GM23338 (cell line): ENCODE measurements at regions not wholly inside any gene's neighbourhood (a gene's known extent, or its start where the extent isn't known, plus 50 kb on each side); places are given as distances from the start of the nearest gene placed in this dataset.

Experiments used
- ATAC-seq: fragments of 200-7000 bp; cut with Tn5 transposase; 3 replicates; pipeline ENCODE4 v1.9.1; 2020
- DNase-seq: peaks from one replicate; pipeline ENCODE4 v3.0.0-alpha.2; 2015; ENCODE audit warnings: low spot score
- H2AFZ ChIP-seq: fragments of 200-600 bp; sonication (generic); 2 replicates; pipeline ENCODE4 v1.8.0; 2016; ENCODE audit warnings: antibody characterized with exemption, mild to moderate bottlenecking, moderate library complexity
- H3F3A ChIP-seq: fragments of 200-600 bp; sonication (generic); replicated peaks from 2 replicates; pipeline ENCODE4 v1.8.0; 2017; ENCODE audit warnings: antibody characterized with exemption, mixed run types, low read depth
- H3K27ac ChIP-seq: fragments of 200-600 bp; sonication (generic); 2 replicates; pipeline ENCODE4 v1.6.1; 2016; ENCODE audit warnings: low read depth
- H3K27me3 ChIP-seq: fragments of 200-600 bp; sonication (generic); 2 replicates; pipeline ENCODE4 v1.8.0; 2016; ENCODE audit warnings: mild to moderate bottlenecking, mixed run types, moderate library complexity; ENCODE audit not compliant: insufficient read depth
- H3K36me3 ChIP-seq: fragments of 200-600 bp; sonication (generic); 2 replicates; pipeline ENCODE4 v1.8.0; 2016; ENCODE audit warnings: mild to moderate bottlenecking; ENCODE audit not compliant: insufficient read depth
- H3K4me1 ChIP-seq: fragments of 200-600 bp; sonication (generic); 2 replicates; pipeline ENCODE4 v1.8.0; 2016; ENCODE audit warnings: mild to moderate bottlenecking, moderate library complexity; ENCODE audit not compliant: insufficient read depth
- H3K4me2 ChIP-seq: fragments of 200-600 bp; sonication (generic); 2 replicates; pipeline ENCODE4 v1.7.1; 2017; ENCODE audit warnings: mixed run types
- H3K4me3 ChIP-seq: fragments of 200-600 bp; sonication (generic); 2 replicates; pipeline ENCODE4 v1.6.1; 2016; ENCODE audit warnings: mixed run types
- H3K79me2 ChIP-seq: fragments of 200-600 bp; sonication (generic); replicated peaks from 2 replicates; pipeline ENCODE4 v1.8.0; 2017; ENCODE audit warnings: mild to moderate bottlenecking; ENCODE audit not compliant: insufficient read depth
- H3K9me2 ChIP-seq: fragments of 200-600 bp; sonication (generic); 2 replicates; pipeline ENCODE4 v1.8.0; 2017; ENCODE audit not compliant: insufficient read depth
- H4K20me1 ChIP-seq: fragments of 200-600 bp; sonication (generic); replicated peaks from 2 replicates; pipeline ENCODE4 v1.8.0; 2017; ENCODE audit warnings: mild to moderate bottlenecking; ENCODE audit not compliant: insufficient read depth
- H3K27ac Mint-ChIP-seq: 2 replicates; pipeline ENCODE4 v1.8.0; 2020; ENCODE audit warnings: inconsistent platforms, mild to moderate bottlenecking, moderate library complexity, mixed read lengths
- H3K27me3 Mint-ChIP-seq: 3 replicates; pipeline ENCODE4 v1.8.0; 2022; ENCODE audit warnings: low read depth, mild to moderate bottlenecking, moderate library complexity, mixed read lengths, inconsistent platforms; ENCODE audit not compliant: insufficient read depth, poor library complexity
- H3K36me3 Mint-ChIP-seq: 3 replicates; pipeline ENCODE4 v1.8.0; 2021; ENCODE audit warnings: low read depth, mild to moderate bottlenecking, inconsistent platforms, moderate library complexity, mixed read lengths
- H3K4me1 Mint-ChIP-seq: 3 replicates; pipeline ENCODE4 v1.8.0; 2020; ENCODE audit warnings: mild to moderate bottlenecking, inconsistent platforms, mixed read lengths
- H3K4me3 Mint-ChIP-seq: 3 replicates; pipeline ENCODE4 v1.8.0; 2021; ENCODE audit warnings: moderate library complexity, mild to moderate bottlenecking, inconsistent platforms, mixed read lengths
- H3K9me3 Mint-ChIP-seq: 3 replicates; pipeline ENCODE4 v1.8.0; 2020; ENCODE audit warnings: moderate library complexity, mild to moderate bottlenecking, inconsistent platforms, mixed read lengths
- CREB1 ChIP-seq: fragments of 250-450 bp; sonication (Bioruptor Pico); IDR thresholded peaks from 2 replicates; pipeline ENCODE4 v1.5.0; 2020; ENCODE audit warnings: low read depth, mild to moderate bottlenecking, moderate library complexity
- EZH2phosphoT487 ChIP-seq: fragments of 200-600 bp; sonication (generic); IDR thresholded peaks from one replicate; pipeline ENCODE4 v1.8.1; 2018; ENCODE audit warnings: antibody characterized with exemption; ENCODE audit not compliant: unreplicated experiment
- NANOG ChIP-seq: IDR thresholded peaks from 2 replicates; pipeline ENCODE4 v1.6.1; 2016; ENCODE audit warnings: antibody characterized with exemption, borderline replicate concordance
- ZNF114 ChIP-seq: fragments of 250-450 bp; sonication (Bioruptor Pico); IDR thresholded peaks from 2 replicates; pipeline ENCODE4 v1.5.0; 2020; ENCODE audit warnings: mild to moderate bottlenecking, moderate library complexity
- TF ChIP-seq, protein P1 (sequence below), 2 experiments: fragments of 200-600 bp in 1 of 2; sonication (generic) in 1 of 2; conservative IDR thresholded peaks; 2 replicates each; pipeline versions ENCODE4 v1.5.1 to v1.6.1; 2016 to 2017; ENCODE audit warnings: antibody characterized with exemption in 2 of 2, low read depth in 2 of 2, mild to moderate bottlenecking in 2 of 2, moderate library complexity in 1 of 2
- TF ChIP-seq, protein P2 (sequence below): IDR thresholded peaks from one replicate; pipeline ENCODE4 v1.6.1; 2018; ENCODE audit warnings: antibody characterized with exemption; ENCODE audit not compliant: unreplicated experiment

DNA sequence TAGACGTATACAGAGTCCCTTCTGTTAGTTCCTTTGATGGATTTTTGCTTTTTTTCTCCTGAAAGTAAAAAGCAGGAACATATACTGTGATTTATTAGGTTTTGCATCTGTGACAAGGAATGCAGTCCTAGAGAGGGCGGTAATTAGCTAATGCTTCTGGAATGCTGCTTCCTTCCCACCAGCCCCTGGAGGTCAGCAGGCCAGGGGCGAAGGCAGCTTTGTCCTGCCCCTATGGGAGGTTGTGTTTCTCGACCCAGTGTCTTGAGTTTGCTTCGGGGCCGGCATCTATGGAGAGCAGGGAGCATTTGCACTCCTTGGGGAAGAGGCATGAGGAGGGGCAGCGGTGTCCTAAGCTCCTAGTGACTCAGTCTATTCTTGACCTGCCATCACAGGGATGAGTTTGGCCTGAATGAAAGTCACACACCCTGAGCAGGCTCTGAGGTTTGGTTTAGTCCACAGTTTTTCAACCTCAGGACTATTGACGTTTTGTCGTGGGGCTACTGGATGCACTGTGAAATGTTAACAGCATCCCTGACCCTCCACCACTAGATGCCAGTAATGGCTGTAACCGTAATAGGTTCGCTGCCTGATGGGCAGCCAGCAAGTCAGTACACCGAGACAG lies 85.0 kb upstream of the KCNJ15 start:
- Histone ChIP-seq H3F3A (no peaks in the 10 kb centered on the region), H4K20me1 (no peaks in the 10 kb centered on the region), H2AFZ (peak overlapping the region; percentile 6; the same call in 1 of the 2 replicates), H3K27me3 (no peaks in the 10 kb centered on the region), H3K9me2 (no peaks in the 10 kb centered on the region; the same call in 1 of the 2 replicates), H3K4me3 (no peak overlapping the region), H3K36me3 (no peaks in the 10 kb centered on the region), H3K4me1 (0 out of 2 replicates have a peak, but pooled peaks cover 13% of the 10 kb centered on the region), H3K27ac (peak overlapping the region; percentile 81), H3K79me2 (no peaks in the 10 kb centered on the region), H3K4me2 (no peak overlapping the region)
- peaks cover 4% of the 10 kb centered on the region; the same call in 2 of the 3 replicates for H3K9me3 Mint-ChIP-seq
- ATAC-seq: peak; percentile 94
- TF ChIP-seq EZH2phosphoT487: no peak
- TF ChIP-seq, protein P1, sequence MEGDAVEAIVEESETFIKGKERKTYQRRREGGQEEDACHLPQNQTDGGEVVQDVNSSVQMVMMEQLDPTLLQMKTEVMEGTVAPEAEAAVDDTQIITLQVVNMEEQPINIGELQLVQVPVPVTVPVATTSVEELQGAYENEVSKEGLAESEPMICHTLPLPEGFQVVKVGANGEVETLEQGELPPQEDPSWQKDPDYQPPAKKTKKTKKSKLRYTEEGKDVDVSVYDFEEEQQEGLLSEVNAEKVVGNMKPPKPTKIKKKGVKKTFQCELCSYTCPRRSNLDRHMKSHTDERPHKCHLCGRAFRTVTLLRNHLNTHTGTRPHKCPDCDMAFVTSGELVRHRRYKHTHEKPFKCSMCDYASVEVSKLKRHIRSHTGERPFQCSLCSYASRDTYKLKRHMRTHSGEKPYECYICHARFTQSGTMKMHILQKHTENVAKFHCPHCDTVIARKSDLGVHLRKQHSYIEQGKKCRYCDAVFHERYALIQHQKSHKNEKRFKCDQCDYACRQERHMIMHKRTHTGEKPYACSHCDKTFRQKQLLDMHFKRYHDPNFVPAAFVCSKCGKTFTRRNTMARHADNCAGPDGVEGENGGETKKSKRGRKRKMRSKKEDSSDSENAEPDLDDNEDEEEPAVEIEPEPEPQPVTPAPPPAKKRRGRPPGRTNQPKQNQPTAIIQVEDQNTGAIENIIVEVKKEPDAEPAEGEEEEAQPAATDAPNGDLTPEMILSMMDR (conservative IDR thresholded peaks at IDR 0.05; ENCODE audit: low read depth in 2 of 2): peak; percentile 25 to 54; a peak in 3 of 4 replicates
- peak overlapping the region; percentile 61 for H3K27ac Mint-ChIP-seq
- DNase-seq: peak; percentile 78
- H3K27me3 Mint-ChIP-seq: peaks cover 4% of the 10 kb centered on the region
- H3K4me1 Mint-ChIP-seq: peaks cover 23% of the 10 kb centered on the region
- no peak overlapping the region for H3K4me3 Mint-ChIP-seq
- H3K36me3 Mint-ChIP-seq: peaks cover 5% of the 10 kb centered on the region

DNA sequence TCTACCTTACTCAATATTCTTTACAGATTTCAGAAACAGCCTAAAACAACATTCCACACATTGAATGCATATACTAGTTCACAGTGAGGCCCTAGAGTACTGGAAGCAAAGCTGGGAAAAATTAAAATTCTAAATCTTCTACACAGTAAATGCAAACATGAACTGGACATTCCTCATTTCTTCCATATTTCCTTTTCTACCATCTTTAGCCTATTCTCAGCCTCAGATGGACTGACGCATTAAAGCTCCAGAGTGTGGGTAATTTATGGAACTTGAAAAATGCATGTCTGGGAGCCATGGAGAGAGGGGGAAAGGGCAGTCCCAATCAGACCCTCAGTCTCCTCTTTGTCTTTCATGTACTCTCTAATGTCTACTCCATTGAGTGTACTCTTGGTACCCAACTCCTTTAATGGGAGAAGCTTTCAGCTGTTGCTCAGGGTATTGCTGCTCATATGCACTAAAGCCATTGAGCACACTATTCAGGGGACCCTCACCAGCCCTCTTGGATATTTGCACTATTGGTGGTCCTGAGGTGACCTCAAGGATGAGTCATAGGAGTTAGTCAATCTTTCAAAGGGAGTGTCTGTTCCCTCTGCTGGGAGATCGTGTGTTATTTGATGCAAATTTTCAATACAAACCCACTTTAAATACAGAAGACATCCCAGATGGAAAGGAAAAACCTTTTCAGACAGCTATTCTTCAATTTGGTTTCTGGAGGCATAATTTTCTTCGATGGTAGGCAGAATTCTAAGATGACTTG lies 83.3 kb upstream of the KCNJ15 start:
- H3K27ac Mint-ChIP-seq: no peak overlapping the region
- Histone ChIP-seq H2AFZ (no peak overlapping the region), H3K36me3 (no peaks in the 10 kb centered on the region), H3K9me2 (no peaks in the 10 kb centered on the region; the same call in 1 of the 2 replicates), H3K4me3 (no peak overlapping the region), H3K27ac (no peak overlapping the region), H3K4me1 (0 out of 2 replicates have a peak, but pooled peaks cover 13% of the 10 kb centered on the region), H3F3A (no peaks in the 10 kb centered on the region), H4K20me1 (no peaks in the 10 kb centered on the region), H3K79me2 (no peaks in the 10 kb centered on the region), H3K27me3 (no peaks in the 10 kb centered on the region), H3K4me2 (no peak overlapping the region)
- TF ChIP-seq CREB1 (CRISPR knock-in tag) (no peak), ZNF114 (CRISPR knock-in tag) (no peak), EZH2phosphoT487 (no peak), NANOG (no peak)
- TF ChIP-seq, protein P2, sequence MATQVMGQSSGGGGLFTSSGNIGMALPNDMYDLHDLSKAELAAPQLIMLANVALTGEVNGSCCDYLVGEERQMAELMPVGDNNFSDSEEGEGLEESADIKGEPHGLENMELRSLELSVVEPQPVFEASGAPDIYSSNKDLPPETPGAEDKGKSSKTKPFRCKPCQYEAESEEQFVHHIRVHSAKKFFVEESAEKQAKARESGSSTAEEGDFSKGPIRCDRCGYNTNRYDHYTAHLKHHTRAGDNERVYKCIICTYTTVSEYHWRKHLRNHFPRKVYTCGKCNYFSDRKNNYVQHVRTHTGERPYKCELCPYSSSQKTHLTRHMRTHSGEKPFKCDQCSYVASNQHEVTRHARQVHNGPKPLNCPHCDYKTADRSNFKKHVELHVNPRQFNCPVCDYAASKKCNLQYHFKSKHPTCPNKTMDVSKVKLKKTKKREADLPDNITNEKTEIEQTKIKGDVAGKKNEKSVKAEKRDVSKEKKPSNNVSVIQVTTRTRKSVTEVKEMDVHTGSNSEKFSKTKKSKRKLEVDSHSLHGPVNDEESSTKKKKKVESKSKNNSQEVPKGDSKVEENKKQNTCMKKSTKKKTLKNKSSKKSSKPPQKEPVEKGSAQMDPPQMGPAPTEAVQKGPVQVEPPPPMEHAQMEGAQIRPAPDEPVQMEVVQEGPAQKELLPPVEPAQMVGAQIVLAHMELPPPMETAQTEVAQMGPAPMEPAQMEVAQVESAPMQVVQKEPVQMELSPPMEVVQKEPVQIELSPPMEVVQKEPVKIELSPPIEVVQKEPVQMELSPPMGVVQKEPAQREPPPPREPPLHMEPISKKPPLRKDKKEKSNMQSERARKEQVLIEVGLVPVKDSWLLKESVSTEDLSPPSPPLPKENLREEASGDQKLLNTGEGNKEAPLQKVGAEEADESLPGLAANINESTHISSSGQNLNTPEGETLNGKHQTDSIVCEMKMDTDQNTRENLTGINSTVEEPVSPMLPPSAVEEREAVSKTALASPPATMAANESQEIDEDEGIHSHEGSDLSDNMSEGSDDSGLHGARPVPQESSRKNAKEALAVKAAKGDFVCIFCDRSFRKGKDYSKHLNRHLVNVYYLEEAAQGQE: no peak
- H3K4me3 Mint-ChIP-seq: no peak overlapping the region
- H3K9me3 Mint-ChIP-seq: peaks cover 4% of the 10 kb centered on the region; the same call in 2 of the 3 replicates
- DNase-seq (no peak), ATAC-seq (no peak)
- peaks cover 23% of the 10 kb centered on the region for H3K4me1 Mint-ChIP-seq
- peaks cover 4% of the 10 kb centered on the region for H3K27me3 Mint-ChIP-seq
- H3K36me3 Mint-ChIP-seq: peaks cover 5% of the 10 kb centered on the region
